H9 (cell line): ENCODE measurements at regions not wholly inside any gene's neighbourhood (a gene's known extent, or its start where the extent isn't known, plus 50 kb on each side); places are given as distances from the start of the nearest gene placed in this dataset.

Source experiments
- DNase-seq: peaks from one replicate; pipeline ENCODE4 v3.0.0-alpha.2; 2017
- H2AFZ ChIP-seq: one replicate; pipeline ENCODE4 v1.6.1; 2013; ENCODE audit warnings: mild to moderate bottlenecking, low read length, control low read depth, moderate library complexity
- H2AK5ac ChIP-seq: 2 replicates; pipeline ENCODE4 v1.6.1; 2013; ENCODE audit warnings: low read length, control low read depth, mixed read lengths; ENCODE audit not compliant: insufficient read length
- H2BK120ac ChIP-seq: one replicate; pipeline ENCODE4 v1.6.1; 2013; ENCODE audit warnings: low read depth, mild to moderate bottlenecking, low read length, control low read depth, inconsistent platforms; ENCODE audit not compliant: poor library complexity, severe bottlenecking
- H2BK12ac ChIP-seq: 2 replicates; pipeline ENCODE4 v1.6.1; 2013; ENCODE audit warnings: low read length, control low read depth, mixed read lengths, low read depth; ENCODE audit not compliant: insufficient read length
- H2BK15ac ChIP-seq: 2 replicates; pipeline ENCODE4 v1.6.1; 2013; ENCODE audit warnings: low read depth, low read length, control low read depth
- H2BK20ac ChIP-seq: one replicate; pipeline ENCODE4 v1.6.1; 2013; ENCODE audit warnings: low read depth, mild to moderate bottlenecking, low read length, control low read depth, inconsistent platforms; ENCODE audit not compliant: poor library complexity, severe bottlenecking
- H2BK5ac ChIP-seq: 2 replicates; pipeline ENCODE4 v1.6.1; 2013; ENCODE audit warnings: low read length, control low read depth, mixed read lengths; ENCODE audit not compliant: insufficient read length
- H3K14ac ChIP-seq: 2 replicates; pipeline ENCODE4 v1.6.1; 2013; ENCODE audit warnings: low read length, control low read depth; ENCODE audit not compliant: insufficient read depth
- H3K18ac ChIP-seq: 2 replicates; pipeline ENCODE4 v1.6.1; 2013; ENCODE audit warnings: low read depth, mild to moderate bottlenecking, mixed read lengths, low read length, control low read depth; ENCODE audit not compliant: insufficient read length
- H3K23ac ChIP-seq: 2 replicates; pipeline ENCODE4 v1.6.1; 2013; ENCODE audit warnings: low read length, control low read depth, mixed read lengths, low read depth; ENCODE audit not compliant: insufficient read length
- H3K23me2 ChIP-seq: 2 replicates; pipeline ENCODE4 v1.6.1; 2013; ENCODE audit warnings: low read depth, mild to moderate bottlenecking, mixed read lengths, low read length, control low read depth; ENCODE audit not compliant: insufficient read length, poor library complexity, severe bottlenecking
- H3K27ac ChIP-seq: 2 replicates; pipeline ENCODE4 v1.5.1; 2013; ENCODE audit warnings: low read length, control low read depth, mixed read lengths, low read depth; ENCODE audit not compliant: insufficient read length
- H3K27me3 ChIP-seq: 2 replicates; pipeline ENCODE4 v1.6.1; 2013; ENCODE audit warnings: low read length, control low read depth, inconsistent platforms; ENCODE audit not compliant: insufficient read depth
- H3K4ac ChIP-seq: 2 replicates; pipeline ENCODE4 v1.6.1; 2013; ENCODE audit warnings: low read depth, mild to moderate bottlenecking, control low read depth, inconsistent platforms, low read length, moderate library complexity
- H3K4me1 ChIP-seq: 2 replicates; pipeline ENCODE4 v1.6.1; 2013; ENCODE audit warnings: low read length, control low read depth, inconsistent platforms; ENCODE audit not compliant: insufficient read depth
- H3K4me2 ChIP-seq: 2 replicates; pipeline ENCODE4 v1.6.1; 2013; ENCODE audit warnings: low read length, control low read depth, mixed read lengths; ENCODE audit not compliant: insufficient read length, insufficient read depth
- H3K56ac ChIP-seq: 2 replicates; pipeline ENCODE4 v1.6.1; 2013; ENCODE audit warnings: low read depth, mild to moderate bottlenecking, mixed read lengths, low read length, control low read depth; ENCODE audit not compliant: insufficient read length
- H3K79me1 ChIP-seq: 2 replicates; pipeline ENCODE4 v1.6.1; 2013; ENCODE audit warnings: low read depth, mild to moderate bottlenecking, moderate library complexity, low read length, control low read depth, inconsistent platforms; ENCODE audit not compliant: insufficient read depth, poor library complexity, severe bottlenecking
- H3K79me2 ChIP-seq: 2 replicates; pipeline ENCODE4 v1.6.1; 2013; ENCODE audit warnings: low read length, control low read depth, inconsistent platforms; ENCODE audit not compliant: insufficient read depth
- H3K9ac ChIP-seq: 2 replicates; pipeline ENCODE4 v1.6.1; 2013; ENCODE audit warnings: low read length, control low read depth, mixed read lengths; ENCODE audit not compliant: insufficient read length; ENCODE audit errors: extremely low read depth
- H3K9me3 ChIP-seq: one replicate; pipeline ENCODE4 v1.6.1; 2013; ENCODE audit warnings: low read depth, low read length, inconsistent platforms; ENCODE audit not compliant: control insufficient read depth
- H3T11ph ChIP-seq: one replicate; pipeline ENCODE4 v1.6.1; 2013; ENCODE audit warnings: mild to moderate bottlenecking, low read length, control low read depth, inconsistent platforms
- H4K20me1 ChIP-seq: one replicate; pipeline ENCODE4 v1.6.1; 2013; ENCODE audit not compliant: control insufficient read depth, insufficient read length, insufficient read depth
- H4K5ac ChIP-seq: 2 replicates; pipeline ENCODE4 v1.6.1; 2013; ENCODE audit warnings: low read depth, mild to moderate bottlenecking, mixed read lengths, low read length, control low read depth; ENCODE audit not compliant: insufficient read length
- H4K8ac ChIP-seq: replicated peaks from 2 replicates; pipeline ENCODE4 v1.6.1; 2013; ENCODE audit warnings: low read length, control low read depth, mixed read lengths, low read depth; ENCODE audit not compliant: insufficient read length
- H4K91ac ChIP-seq: 2 replicates; pipeline ENCODE4 v1.6.1; 2013; ENCODE audit warnings: low read depth, mild to moderate bottlenecking, moderate library complexity, mixed read lengths, low read length, control low read depth; ENCODE audit not compliant: insufficient read length
- H3K27ac Mint-ChIP-seq, 3 experiments: 2 replicates in 2 of 3; 3 replicates in 1 of 3; pipeline ENCODE4 v1.8.0; 2020 to 2021; ENCODE audit warnings: mixed read lengths in 3 of 3, mild to moderate bottlenecking in 1 of 3, moderate library complexity in 1 of 3
- H3K27me3 Mint-ChIP-seq: 2 replicates; pipeline ENCODE4 v1.8.0; 2021; ENCODE audit warnings: low read depth, mild to moderate bottlenecking, moderate library complexity, mixed read lengths
- H3K36me3 Mint-ChIP-seq, 3 experiments: 2 replicates in 2 of 3; 3 replicates in 1 of 3; pipeline ENCODE4 v1.8.0; 2020 to 2021; ENCODE audit warnings: low read depth in 3 of 3, mixed read lengths in 3 of 3; ENCODE audit not compliant: insufficient read depth in 1 of 3
- H3K4me1 Mint-ChIP-seq, 2 experiments: 2 replicates each; pipeline ENCODE4 v1.8.0; 2020; ENCODE audit warnings: mixed read lengths in 2 of 2
- H3K4me3 Mint-ChIP-seq, 2 experiments: 2 replicates in 1 of 2; 3 replicates in 1 of 2; pipeline ENCODE4 v1.8.0; 2020 to 2021; ENCODE audit warnings: mild to moderate bottlenecking in 2 of 2, mixed read lengths in 2 of 2, moderate library complexity in 1 of 2
- H3K9me3 Mint-ChIP-seq, 2 experiments: 2 replicates in 1 of 2; 3 replicates in 1 of 2; pipeline ENCODE4 v1.8.0; 2020; ENCODE audit warnings: mild to moderate bottlenecking in 2 of 2, mixed read lengths in 2 of 2, moderate library complexity in 1 of 2
- WGBS: extraction: QIAGEN DNeasy Blood & Tissue Kit; methylation state at CpG from one replicate; pipeline ENCODE4 v1.1.7; 2013; ENCODE audit warnings: missing lambda C conversion rate, low lambda C conversion rate, mixed read lengths; ENCODE audit not compliant: insufficient read length; ENCODE audit errors: extremely low coverage; 5-methylcytosine and 5-hydroxymethylcytosine counted together
- TF ChIP-seq, protein P1 (sequence below): fragments of 200-600 bp; sonication (generic); conservative IDR thresholded peaks from 3 replicates; pipeline ENCODE4 v1.8.0; 2021; ENCODE audit warnings: antibody characterized with exemption, mild to moderate bottlenecking

DNA sequence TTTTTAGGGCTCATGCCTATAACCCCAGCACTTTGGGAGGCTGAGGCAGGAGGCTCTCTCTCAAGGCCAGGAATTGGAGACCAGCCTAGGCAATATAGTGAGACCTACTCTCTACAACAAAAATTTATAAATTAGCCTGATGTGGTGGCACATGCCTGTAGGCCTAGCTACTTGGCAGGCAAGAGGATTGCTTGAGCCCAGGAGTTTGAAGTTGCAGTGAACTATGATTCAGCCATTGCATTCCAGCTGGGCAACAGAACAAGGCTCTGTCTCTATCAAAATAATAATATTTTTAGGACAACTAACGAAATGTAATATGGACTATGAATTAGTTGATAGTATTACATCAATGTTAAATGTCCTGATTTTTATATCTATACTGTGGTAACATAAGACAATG is 68.8 kb upstream of the ARID1A start:
- H2BK12ac ChIP-seq = no peak overlapping the region
- no CpG with 5 or more reads among the region's 1 CpG for WGBS
- Mint-ChIP-seq H3K27me3 (peaks cover 3% of the 10 kb centered on the region; the same call in 1 of the 2 replicates), H3K4me3 (no peak overlapping the region), H3K4me1 (peaks cover 0 to 6% of the 10 kb centered on the region in 2 experiments; a peak in 2 of 4 replicates), H3K9me3 (no peaks in the 10 kb centered on the region; a peak in 1 of 5 replicates), H3K36me3 (no peaks in the 10 kb centered on the region; a peak in 1 of 7 replicates), H3K27ac (no peak overlapping the region)
- no peak overlapping the region for H2AK5ac ChIP-seq
- H3K18ac ChIP-seq = no peak overlapping the region
- H3K4ac ChIP-seq = no peak overlapping the region
- H2BK120ac ChIP-seq = no peak overlapping the region
- H3K9ac ChIP-seq = no peak overlapping the region
- H3K23ac ChIP-seq = no peak overlapping the region
- no peak overlapping the region for H3K4me2 ChIP-seq
- no peaks in the 10 kb centered on the region for H3K23me2 ChIP-seq
- no peak overlapping the region for H2BK5ac ChIP-seq
- TF ChIP-seq, protein P1, sequence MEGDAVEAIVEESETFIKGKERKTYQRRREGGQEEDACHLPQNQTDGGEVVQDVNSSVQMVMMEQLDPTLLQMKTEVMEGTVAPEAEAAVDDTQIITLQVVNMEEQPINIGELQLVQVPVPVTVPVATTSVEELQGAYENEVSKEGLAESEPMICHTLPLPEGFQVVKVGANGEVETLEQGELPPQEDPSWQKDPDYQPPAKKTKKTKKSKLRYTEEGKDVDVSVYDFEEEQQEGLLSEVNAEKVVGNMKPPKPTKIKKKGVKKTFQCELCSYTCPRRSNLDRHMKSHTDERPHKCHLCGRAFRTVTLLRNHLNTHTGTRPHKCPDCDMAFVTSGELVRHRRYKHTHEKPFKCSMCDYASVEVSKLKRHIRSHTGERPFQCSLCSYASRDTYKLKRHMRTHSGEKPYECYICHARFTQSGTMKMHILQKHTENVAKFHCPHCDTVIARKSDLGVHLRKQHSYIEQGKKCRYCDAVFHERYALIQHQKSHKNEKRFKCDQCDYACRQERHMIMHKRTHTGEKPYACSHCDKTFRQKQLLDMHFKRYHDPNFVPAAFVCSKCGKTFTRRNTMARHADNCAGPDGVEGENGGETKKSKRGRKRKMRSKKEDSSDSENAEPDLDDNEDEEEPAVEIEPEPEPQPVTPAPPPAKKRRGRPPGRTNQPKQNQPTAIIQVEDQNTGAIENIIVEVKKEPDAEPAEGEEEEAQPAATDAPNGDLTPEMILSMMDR = no peak
- no peak overlapping the region for H2BK15ac ChIP-seq
- H2BK20ac ChIP-seq = no peak overlapping the region
- H3K27me3 ChIP-seq = no peaks in the 10 kb centered on the region
- H3K14ac ChIP-seq = no peak overlapping the region
- H4K8ac ChIP-seq = no peak overlapping the region
- H2AFZ ChIP-seq = no peak overlapping the region
- H4K5ac ChIP-seq = no peak overlapping the region
- no peaks in the 10 kb centered on the region for H4K20me1 ChIP-seq
- H3K79me2 ChIP-seq = no peaks in the 10 kb centered on the region
- H4K91ac ChIP-seq = no peak overlapping the region
- no peak overlapping the region for H3K56ac ChIP-seq
- no peaks in the 10 kb centered on the region for H3K79me1 ChIP-seq
- no peaks in the 10 kb centered on the region for H3K9me3 ChIP-seq
- H3T11ph ChIP-seq = no peak overlapping the region
- no peaks in the 10 kb centered on the region; the same call in 1 of the 2 replicates for H3K4me1 ChIP-seq
- no peak overlapping the region for H3K27ac ChIP-seq
- DNase-seq = no peak
